ENCODE measurements at regions not wholly inside any gene's neighbourhood (a gene's known extent, or its start where the extent isn't known, plus 50 kb on each side); places are given as distances from the start of the nearest gene placed in this dataset.
"Not testable (repeated sequence)": the region's sequence is repeated elsewhere in the genome, so short reads cannot be mapped to it uniquely, and the experiment has no call there.

GRCh38 chr10:109219935-109220605, 703.2 kb downstream of the XPNPEP1 start:
- no peak overlapping the region for H3K4me2 ChIP-seq (ENCODE audit: low read length)
- TF ChIP-seq, protein P1, sequence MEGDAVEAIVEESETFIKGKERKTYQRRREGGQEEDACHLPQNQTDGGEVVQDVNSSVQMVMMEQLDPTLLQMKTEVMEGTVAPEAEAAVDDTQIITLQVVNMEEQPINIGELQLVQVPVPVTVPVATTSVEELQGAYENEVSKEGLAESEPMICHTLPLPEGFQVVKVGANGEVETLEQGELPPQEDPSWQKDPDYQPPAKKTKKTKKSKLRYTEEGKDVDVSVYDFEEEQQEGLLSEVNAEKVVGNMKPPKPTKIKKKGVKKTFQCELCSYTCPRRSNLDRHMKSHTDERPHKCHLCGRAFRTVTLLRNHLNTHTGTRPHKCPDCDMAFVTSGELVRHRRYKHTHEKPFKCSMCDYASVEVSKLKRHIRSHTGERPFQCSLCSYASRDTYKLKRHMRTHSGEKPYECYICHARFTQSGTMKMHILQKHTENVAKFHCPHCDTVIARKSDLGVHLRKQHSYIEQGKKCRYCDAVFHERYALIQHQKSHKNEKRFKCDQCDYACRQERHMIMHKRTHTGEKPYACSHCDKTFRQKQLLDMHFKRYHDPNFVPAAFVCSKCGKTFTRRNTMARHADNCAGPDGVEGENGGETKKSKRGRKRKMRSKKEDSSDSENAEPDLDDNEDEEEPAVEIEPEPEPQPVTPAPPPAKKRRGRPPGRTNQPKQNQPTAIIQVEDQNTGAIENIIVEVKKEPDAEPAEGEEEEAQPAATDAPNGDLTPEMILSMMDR (conservative IDR thresholded peaks at IDR 0.05; ENCODE audit: low read length): no peak
- no peak for TF ChIP-seq EZH2phosphoT487 (IDR thresholded peaks at IDR 0.05; ENCODE audit: borderline replicate concordance, low read depth, low read length)
- no peak overlapping the region for H2AFZ ChIP-seq (ENCODE audit: low read length)
- H3K79me2 ChIP-seq (ENCODE audit: insufficient read depth, low read depth, low read length): no peaks in the 10 kb centered on the region
- no peaks in the 10 kb centered on the region for H3K36me3 ChIP-seq (ENCODE audit: insufficient read depth, low read length)
- H4K20me1 ChIP-seq (ENCODE audit: insufficient read depth, low read length): no peaks in the 10 kb centered on the region
- CTCF ChIA-PET (ENCODE audit: unreplicated experiment): no interaction called here
- intact Hi-C loops (cut with micrococcal nuclease; ENCODE audit: unreplicated experiment): no loop called here
- H3K4me1 ChIP-seq (ENCODE audit: insufficient read depth, low read length, poor library complexity, severe bottlenecking): no peaks in the 10 kb centered on the region
- DNase-seq (ENCODE audit: low spot score): no peak
- no peaks in the 10 kb centered on the region for H3K9me3 ChIP-seq (ENCODE audit: low read length)
- no TSS peak for BruUV-seq (replicated peaks)
- H3K27ac ChIP-seq (ENCODE audit: low read depth, low read length, poor library complexity, severe bottlenecking): no peak overlapping the region
- POLR2A ChIA-PET: no interaction called here
- no peak overlapping the region for H3K4me3 ChIP-seq (ENCODE audit: low read depth, low read length, poor library complexity, severe bottlenecking)
- no peaks in the 10 kb centered on the region for H3K9me2 ChIP-seq (ENCODE audit: insufficient read depth, low read length)

DNA sequence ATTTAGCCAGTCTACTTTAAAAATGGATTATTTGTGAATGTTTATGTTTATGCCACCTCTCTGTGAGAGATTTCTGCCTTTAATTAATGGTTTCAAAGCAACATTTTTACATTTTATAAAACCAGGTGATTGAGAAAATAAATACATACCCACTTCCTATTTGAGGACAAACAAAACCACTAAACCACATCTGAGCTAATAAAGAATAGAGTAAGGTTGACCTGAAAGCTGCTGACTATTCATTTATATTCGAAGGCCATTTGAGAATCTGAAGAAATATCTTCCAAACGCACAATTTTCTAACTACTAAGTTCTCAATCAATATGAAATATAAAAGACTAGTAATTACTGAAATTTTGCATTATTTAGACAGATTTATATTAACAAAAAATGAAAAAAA, 705.1 kb downstream of the XPNPEP1 start:
- H2AFZ ChIP-seq (ENCODE audit: low read length): no peak overlapping the region
- no TSS peak for BruUV-seq (replicated peaks)
- POLR2A ChIA-PET: no interaction called here
- no peaks in the 10 kb centered on the region for H3K9me2 ChIP-seq (ENCODE audit: insufficient read depth, low read length)
- H3K4me3 ChIP-seq (ENCODE audit: low read depth, low read length, poor library complexity, severe bottlenecking): no peak overlapping the region
- no peaks in the 10 kb centered on the region for H4K20me1 ChIP-seq (ENCODE audit: insufficient read depth, low read length)
- H3K27ac ChIP-seq (ENCODE audit: low read depth, low read length, poor library complexity, severe bottlenecking): no peak overlapping the region
- intact Hi-C loops (cut with micrococcal nuclease; ENCODE audit: unreplicated experiment): no loop called here
- CTCF ChIA-PET (ENCODE audit: unreplicated experiment): no interaction called here
- H3K36me3 ChIP-seq (ENCODE audit: insufficient read depth, low read length): no peaks in the 10 kb centered on the region
- no peaks in the 10 kb centered on the region for H3K9me3 ChIP-seq (ENCODE audit: low read length)
- no peak overlapping the region for H3K4me2 ChIP-seq (ENCODE audit: low read length)
- no peaks in the 10 kb centered on the region for H3K79me2 ChIP-seq (ENCODE audit: insufficient read depth, low read depth, low read length)
- no peak for DNase-seq (ENCODE audit: low spot score)
- no peak for TF ChIP-seq EZH2phosphoT487 (IDR thresholded peaks at IDR 0.05; ENCODE audit: borderline replicate concordance, low read depth, low read length)
- TF ChIP-seq, protein P1 (conservative IDR thresholded peaks at IDR 0.05; ENCODE audit: low read length): no peak
- H3K4me1 ChIP-seq (ENCODE audit: insufficient read depth, low read length, poor library complexity, severe bottlenecking): no peaks in the 10 kb centered on the region

DNA sequence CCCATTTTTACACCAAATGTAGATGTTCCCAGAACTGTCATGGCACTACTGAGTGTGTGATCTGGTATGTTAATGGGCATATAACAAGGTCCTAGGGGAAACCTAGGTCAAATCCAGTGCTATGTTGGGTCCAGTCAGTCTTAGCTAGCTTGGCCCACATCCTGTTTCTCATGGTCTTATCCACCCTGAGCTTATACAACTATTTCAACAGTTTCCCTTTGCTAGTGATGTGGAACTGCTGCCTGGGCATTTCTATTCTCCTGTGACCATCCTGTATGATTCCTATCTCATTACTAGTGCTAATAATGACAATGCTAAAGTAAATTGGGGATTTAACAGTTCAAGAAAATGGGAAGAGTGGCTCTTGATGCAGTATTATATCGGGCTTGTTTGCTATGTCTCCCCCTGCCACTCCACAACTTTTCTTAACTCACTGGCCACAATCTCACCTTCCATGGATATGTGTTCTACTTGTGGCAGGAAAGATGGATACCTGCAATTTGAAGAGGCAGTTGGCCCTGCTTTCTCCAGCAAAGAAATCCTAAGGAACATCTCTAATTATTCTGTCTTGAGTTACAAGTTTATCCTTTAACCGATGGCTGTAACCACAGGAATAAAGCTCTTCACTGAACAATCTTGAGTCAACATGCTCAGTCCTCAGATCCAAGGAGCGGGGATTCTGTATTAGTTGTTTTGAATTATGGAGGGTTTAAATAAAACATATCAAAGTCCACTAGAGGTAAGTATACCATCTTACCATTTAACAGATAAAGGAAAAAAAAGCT, 707.8 kb downstream of the XPNPEP1 start:
- H3K36me3 ChIP-seq (ENCODE audit: insufficient read depth, low read length): no peaks in the 10 kb centered on the region
- no peak for DNase-seq (ENCODE audit: low spot score)
- CTCF ChIA-PET (ENCODE audit: unreplicated experiment): no interaction called here
- H2AFZ ChIP-seq (ENCODE audit: low read length): no peak overlapping the region
- no peak overlapping the region for H3K4me3 ChIP-seq (ENCODE audit: low read depth, low read length, poor library complexity, severe bottlenecking)
- BruUV-seq (replicated peaks): no TSS peak
- no peaks in the 10 kb centered on the region for H3K9me3 ChIP-seq (ENCODE audit: low read length)
- no peak overlapping the region for H3K27ac ChIP-seq (ENCODE audit: low read depth, low read length, poor library complexity, severe bottlenecking)
- TF ChIP-seq, protein P1 (conservative IDR thresholded peaks at IDR 0.05; ENCODE audit: low read length): no peak
- no peak for TF ChIP-seq EZH2phosphoT487 (IDR thresholded peaks at IDR 0.05; ENCODE audit: borderline replicate concordance, low read depth, low read length)
- POLR2A ChIA-PET: interaction anchor here (0.9 to 1.5 kb wide), 2 partner anchors 8 to 17 kb away, joined by 3 to 4 read pairs; no protein-coding TSS in a partner anchor
- H3K79me2 ChIP-seq (ENCODE audit: insufficient read depth, low read depth, low read length): no peaks in the 10 kb centered on the region
- H3K4me1 ChIP-seq (ENCODE audit: insufficient read depth, low read length, poor library complexity, severe bottlenecking): no peaks in the 10 kb centered on the region
- no peaks in the 10 kb centered on the region for H4K20me1 ChIP-seq (ENCODE audit: insufficient read depth, low read length)
- H3K4me2 ChIP-seq (ENCODE audit: low read length): no peak overlapping the region
- H3K9me2 ChIP-seq (ENCODE audit: insufficient read depth, low read length): no peaks in the 10 kb centered on the region
- intact Hi-C loops (cut with micrococcal nuclease; ENCODE audit: unreplicated experiment): no loop called here

- H3K4me1 ChIP-seq (ENCODE audit: insufficient read depth, low read length, poor library complexity, severe bottlenecking); H3K4me2 ChIP-seq (ENCODE audit: low read length); intact Hi-C loops (cut with micrococcal nuclease; ENCODE audit: unreplicated experiment); H2AFZ ChIP-seq (ENCODE audit: low read length); DNase-seq (ENCODE audit: low spot score); BruUV-seq (replicated peaks); H3K4me3 ChIP-seq (ENCODE audit: low read depth, low read length, poor library complexity, severe bottlenecking); H4K20me1 ChIP-seq (ENCODE audit: insufficient read depth, low read length); H3K9me2 ChIP-seq (ENCODE audit: insufficient read depth, low read length); CTCF ChIA-PET (ENCODE audit: unreplicated experiment); H3K79me2 ChIP-seq (ENCODE audit: insufficient read depth, low read depth, low read length); H3K27ac ChIP-seq (ENCODE audit: low read depth, low read length, poor library complexity, severe bottlenecking); H3K36me3 ChIP-seq (ENCODE audit: insufficient read depth, low read length); H3K9me3 ChIP-seq (ENCODE audit: low read length): not testable (repeated sequence)
- POLR2A ChIA-PET: interaction anchor here (0.6 kb wide), 1 partner anchor 51 kb away, joined by 4 read pairs; no protein-coding TSS in a partner anchor
Measured at GRCh38 chr10:109214891-109215290, 708.4 kb downstream of the XPNPEP1 start.

Data from OCI-LY7 (cell line).